Fibroblast of villous mesenchyme (primary cell): ENCODE measurements at regions not wholly inside any gene's neighbourhood (a gene's known extent, or its start where the extent isn't known, plus 50 kb on each side); places are given as distances from the start of the nearest gene placed in this dataset.

Experiments
- DNase-seq: peaks from one replicate; pipeline ENCODE4 v3.0.0-alpha.2; 2010; ENCODE audit warnings: low read depth
- H3K4me3 ChIP-seq: 2 replicates; pipeline ENCODE4 v1.5.1; 2011; ENCODE audit warnings: low read depth, mild to moderate bottlenecking, low read length
- CTCF ChIP-seq: IDR thresholded peaks from 2 replicates; pipeline ENCODE4 v1.5.1; 2012; ENCODE audit warnings: low read depth, mild to moderate bottlenecking, low read length; ENCODE audit not compliant: insufficient read depth

GRCh38 chr1:208405014-208405413 lies 160.8 kb upstream of the PLXNA2 start:
- H3K4me3 ChIP-seq, result no peak overlapping the region
- TF ChIP-seq CTCF, result no peak
- DNase-seq, result no peak

- TF ChIP-seq CTCF, result no peak
- no peak for DNase-seq
- H3K4me3 ChIP-seq, result no peak overlapping the region
These were observed 165.0 kb upstream of the PLXNA2 start for GRCh38 chr1:208409176-208409575.

GRCh38 chr1:208410409-208410808 lies 166.2 kb upstream of the PLXNA2 start:
- no peak for DNase-seq
- H3K4me3 ChIP-seq, result no peak overlapping the region
- TF ChIP-seq CTCF, result no peak

GRCh38 chr1:208413006-208413405 lies 168.8 kb upstream of the PLXNA2 start:
- no peak for TF ChIP-seq CTCF
- H3K4me3 ChIP-seq, result no peak overlapping the region
- DNase-seq, result no peak

GRCh38 chr1:208418667-208419066 lies 174.5 kb upstream of the PLXNA2 start:
- DNase-seq, result no peak
- no peak for TF ChIP-seq CTCF

GRCh38 chr1:208419746-208420420 lies 175.7 kb upstream of the PLXNA2 start:
- H3K4me3 ChIP-seq, result no peak overlapping the region
- DNase-seq, result no peak
- no peak for TF ChIP-seq CTCF

More at GRCh38 chr1:208418667-208419066, 174.5 kb upstream of the PLXNA2 start:
- H3K4me3 ChIP-seq, result no peak overlapping the region

- TF ChIP-seq CTCF, result no peak
- no peak for DNase-seq
- H3K4me3 ChIP-seq, result no peak overlapping the region
These were observed 176.5 kb upstream of the PLXNA2 start for GRCh38 chr1:208420696-208421095.
